ENCODE measurements at regions not wholly inside any gene's neighbourhood (a gene's known extent, or its start where the extent isn't known, plus 50 kb on each side); places are given as distances from the start of the nearest gene placed in this dataset.

GRCh38 chr4:10371121-10371520 lies 86.1 kb downstream of the ZNF518B start:
- H3K4me1 Mint-ChIP-seq, result no peaks in the 10 kb centered on the region
- Histone ChIP-seq H3K9me3 (ENCODE audit: low read length) (no peaks in the 10 kb centered on the region), H3K4me1 (ENCODE audit: insufficient read depth, low read length) (no peaks in the 10 kb centered on the region), H3K27me3 (ENCODE audit: insufficient read depth, low read length, poor library complexity, severe bottlenecking) (no peaks in the 10 kb centered on the region), H3K27ac (ENCODE audit: low read depth, low read length) (no peak overlapping the region), H3K36me3 (ENCODE audit: insufficient read depth, low read length) (no peaks in the 10 kb centered on the region), H3K4me3 (ENCODE audit: low read length) (no peak overlapping the region)
- peaks cover 0 to 9% of the 10 kb centered on the region in 2 donors for H3K27me3 Mint-ChIP-seq
- ChIA-PET POLR2A (no interaction called here), CTCF (no interaction called here)
- no peak for DNase-seq
- H3K27ac Mint-ChIP-seq, result no peak overlapping the region
- no peak overlapping the region for H3K4me3 Mint-ChIP-seq
- H3K36me3 Mint-ChIP-seq, result no peaks in the 10 kb centered on the region
- peaks cover 0 to 11% (median 0%) of the 10 kb centered on the region in 5 donors for H3K9me3 Mint-ChIP-seq

- peaks cover 0 to 12% of the 10 kb centered on the region in 2 donors for H3K27me3 Mint-ChIP-seq
- H3K4me1 ChIP-seq (ENCODE audit: insufficient read depth, low read length), result no peaks in the 10 kb centered on the region
- no peak overlapping the region for H3K4me3 Mint-ChIP-seq
- no peaks in the 10 kb centered on the region for H3K27me3 ChIP-seq (ENCODE audit: insufficient read depth, low read length, poor library complexity, severe bottlenecking)
- H3K27ac ChIP-seq (ENCODE audit: low read depth, low read length), result no peak overlapping the region
- no peaks in the 10 kb centered on the region for H3K36me3 Mint-ChIP-seq
- no peak overlapping the region for H3K4me3 ChIP-seq (ENCODE audit: low read length)
- H3K4me1 Mint-ChIP-seq, result no peaks in the 10 kb centered on the region
- H3K9me3 Mint-ChIP-seq, result peaks cover 0 to 11% (median 0%) of the 10 kb centered on the region in 5 donors
- no peaks in the 10 kb centered on the region for H3K36me3 ChIP-seq (ENCODE audit: insufficient read depth, low read length)
- H3K9me3 ChIP-seq (ENCODE audit: low read length), result no peaks in the 10 kb centered on the region
- POLR2A ChIA-PET, result no interaction called here
- CTCF ChIA-PET, result no interaction called here
- no peak for DNase-seq
- no peak overlapping the region for H3K27ac Mint-ChIP-seq
Observed at GRCh38 chr4:10369517-10369916, 87.7 kb downstream of the ZNF518B start.

- no peaks in the 10 kb centered on the region for H3K4me1 ChIP-seq (ENCODE audit: insufficient read depth, low read length)
- H3K27me3 ChIP-seq (ENCODE audit: insufficient read depth, low read length, poor library complexity, severe bottlenecking), result no peaks in the 10 kb centered on the region
- peaks cover 0 to 7% (median under 1%) of the 10 kb centered on the region in 5 donors for H3K9me3 Mint-ChIP-seq
- H3K4me3 ChIP-seq (ENCODE audit: low read length), result no peak overlapping the region
- H3K4me1 Mint-ChIP-seq, result no peaks in the 10 kb centered on the region
- H3K27me3 Mint-ChIP-seq, result peaks cover under 1 to 27% of the 10 kb centered on the region in 2 donors
- H3K36me3 Mint-ChIP-seq, result peaks cover 0 to 5% (median 0%) of the 10 kb centered on the region in 3 donors
- H3K27ac Mint-ChIP-seq, result no peak overlapping the region
- H3K27ac ChIP-seq (ENCODE audit: low read depth, low read length), result no peak overlapping the region
- ChIA-PET CTCF (no interaction called here), POLR2A (no interaction called here)
- no peak for DNase-seq
- H3K4me3 Mint-ChIP-seq, result no peak overlapping the region
- no peaks in the 10 kb centered on the region for H3K9me3 ChIP-seq (ENCODE audit: low read length)
- no peaks in the 10 kb centered on the region for H3K36me3 ChIP-seq (ENCODE audit: insufficient read depth, low read length)
Observed at GRCh38 chr4:10366628-10367027, 90.6 kb downstream of the ZNF518B start.

GRCh38 chr4:10364194-10364593 lies 93.0 kb downstream of the ZNF518B start:
- H3K4me1 ChIP-seq (ENCODE audit: insufficient read depth, low read length), result no peaks in the 10 kb centered on the region
- Mint-ChIP-seq H3K4me1 (no peaks in the 10 kb centered on the region), H3K9me3 (peaks cover 0 to 8% (median 4%) of the 10 kb centered on the region in 5 donors), H3K27me3 (peaks cover 5 to 38% of the 10 kb centered on the region in 2 donors), H3K4me3 (no peak overlapping the region), H3K27ac (no peak overlapping the region), H3K36me3 (peaks cover 0 to 8% (median 0%) of the 10 kb centered on the region in 3 donors)
- no peak overlapping the region for H3K4me3 ChIP-seq (ENCODE audit: low read length)
- no peak for DNase-seq
- H3K27me3 ChIP-seq (ENCODE audit: insufficient read depth, low read length, poor library complexity, severe bottlenecking), result no peaks in the 10 kb centered on the region
- no peaks in the 10 kb centered on the region for H3K9me3 ChIP-seq (ENCODE audit: low read length)
- H3K36me3 ChIP-seq (ENCODE audit: insufficient read depth, low read length), result no peaks in the 10 kb centered on the region
- ChIA-PET POLR2A (no interaction called here), CTCF (no interaction called here)
- no peak overlapping the region for H3K27ac ChIP-seq (ENCODE audit: low read depth, low read length)

GRCh38 chr4:10354746-10355145 lies 102.5 kb downstream of the ZNF518B start:
- Mint-ChIP-seq H3K27me3 (peaks cover 7 to 43% of the 10 kb centered on the region in 2 donors), H3K4me1 (no peaks in the 10 kb centered on the region), H3K36me3 (no peaks in the 10 kb centered on the region), H3K4me3 (no peak overlapping the region), H3K9me3 (peaks cover 0 to 29% (median 3%) of the 10 kb centered on the region in 5 donors), H3K27ac (no peak overlapping the region)
- ChIA-PET CTCF (no interaction called here), POLR2A (no interaction called here)
- no peak for DNase-seq
- Histone ChIP-seq H3K27ac (ENCODE audit: low read depth, low read length) (no peak overlapping the region), H3K9me3 (ENCODE audit: low read length) (no peaks in the 10 kb centered on the region), H3K4me1 (ENCODE audit: insufficient read depth, low read length) (no peaks in the 10 kb centered on the region), H3K4me3 (ENCODE audit: low read length) (no peak overlapping the region), H3K36me3 (ENCODE audit: insufficient read depth, low read length) (no peaks in the 10 kb centered on the region), H3K27me3 (ENCODE audit: insufficient read depth, low read length, poor library complexity, severe bottlenecking) (no peaks in the 10 kb centered on the region)

- Mint-ChIP-seq H3K4me3 (no peak overlapping the region), H3K27me3 (peaks cover 7 to 46% of the 10 kb centered on the region in 2 donors), H3K4me1 (no peaks in the 10 kb centered on the region), H3K27ac (no peak overlapping the region), H3K9me3 (peaks cover 0 to 29% (median 3%) of the 10 kb centered on the region in 5 donors), H3K36me3 (no peaks in the 10 kb centered on the region)
- ChIA-PET POLR2A (no interaction called here), CTCF (no interaction called here)
- no peak overlapping the region for H3K4me3 ChIP-seq (ENCODE audit: low read length)
- H3K27ac ChIP-seq (ENCODE audit: low read depth, low read length), result no peak overlapping the region
- DNase-seq, result no peak
- no peaks in the 10 kb centered on the region for H3K27me3 ChIP-seq (ENCODE audit: insufficient read depth, low read length, poor library complexity, severe bottlenecking)
- no peaks in the 10 kb centered on the region for H3K36me3 ChIP-seq (ENCODE audit: insufficient read depth, low read length)
- H3K9me3 ChIP-seq (ENCODE audit: low read length), result no peaks in the 10 kb centered on the region
- H3K4me1 ChIP-seq (ENCODE audit: insufficient read depth, low read length), result no peaks in the 10 kb centered on the region
Observed at GRCh38 chr4:10354225-10354624, 103.0 kb downstream of the ZNF518B start.

- Mint-ChIP-seq H3K4me3 (no peak overlapping the region), H3K4me1 (no peaks in the 10 kb centered on the region), H3K27me3 (peaks cover 2 to 42% of the 10 kb centered on the region in 2 donors), H3K27ac (no peak overlapping the region), H3K36me3 (no peaks in the 10 kb centered on the region), H3K9me3 (peaks cover 0 to 27% (median 3%) of the 10 kb centered on the region in 5 donors)
- Histone ChIP-seq H3K36me3 (ENCODE audit: insufficient read depth, low read length) (no peaks in the 10 kb centered on the region), H3K4me3 (ENCODE audit: low read length) (no peak overlapping the region), H3K27ac (ENCODE audit: low read depth, low read length) (no peak overlapping the region), H3K27me3 (ENCODE audit: insufficient read depth, low read length, poor library complexity, severe bottlenecking) (no peaks in the 10 kb centered on the region), H3K4me1 (ENCODE audit: insufficient read depth, low read length) (no peaks in the 10 kb centered on the region), H3K9me3 (ENCODE audit: low read length) (no peaks in the 10 kb centered on the region)
- DNase-seq, result no peak
- ChIA-PET POLR2A (no interaction called here), CTCF (no interaction called here)
Observed at GRCh38 chr4:10353110-10353509, 104.1 kb downstream of the ZNF518B start.

GRCh38 chr4:10348241-10348640 lies 109.0 kb downstream of the ZNF518B start:
- no peaks in the 10 kb centered on the region for H3K4me1 ChIP-seq (ENCODE audit: insufficient read depth, low read length)
- peaks cover 0 to 12% (median 0%) of the 10 kb centered on the region in 5 donors for H3K9me3 Mint-ChIP-seq
- no peaks in the 10 kb centered on the region for H3K4me1 Mint-ChIP-seq
- no peak overlapping the region for H3K4me3 ChIP-seq (ENCODE audit: low read length)
- POLR2A ChIA-PET, result no interaction called here
- H3K36me3 Mint-ChIP-seq, result no peaks in the 10 kb centered on the region
- no peak overlapping the region for H3K27ac Mint-ChIP-seq
- no peak overlapping the region for H3K27ac ChIP-seq (ENCODE audit: low read depth, low read length)
- H3K4me3 Mint-ChIP-seq, result no peak overlapping the region
- H3K9me3 ChIP-seq (ENCODE audit: low read length), result no peaks in the 10 kb centered on the region
- H3K27me3 ChIP-seq (ENCODE audit: insufficient read depth, low read length, poor library complexity, severe bottlenecking), result no peaks in the 10 kb centered on the region
- CTCF ChIA-PET, result no interaction called here
- DNase-seq, result no peak
- peaks cover 2 to 29% of the 10 kb centered on the region in 2 donors for H3K27me3 Mint-ChIP-seq
- H3K36me3 ChIP-seq (ENCODE audit: insufficient read depth, low read length), result no peaks in the 10 kb centered on the region

- Histone ChIP-seq H3K27me3 (ENCODE audit: insufficient read depth, low read length, poor library complexity, severe bottlenecking) (no peaks in the 10 kb centered on the region), H3K4me3 (ENCODE audit: low read length) (no peak overlapping the region), H3K9me3 (ENCODE audit: low read length) (no peaks in the 10 kb centered on the region), H3K27ac (ENCODE audit: low read depth, low read length) (no peak overlapping the region), H3K36me3 (ENCODE audit: insufficient read depth, low read length) (no peaks in the 10 kb centered on the region), H3K4me1 (ENCODE audit: insufficient read depth, low read length) (no peaks in the 10 kb centered on the region)
- peaks cover 0 to 8% (median 0%) of the 10 kb centered on the region in 5 donors for H3K9me3 Mint-ChIP-seq
- no peaks in the 10 kb centered on the region for H3K4me1 Mint-ChIP-seq
- no peak overlapping the region for H3K27ac Mint-ChIP-seq
- ChIA-PET CTCF (no interaction called here), POLR2A (no interaction called here)
- no peaks in the 10 kb centered on the region for H3K36me3 Mint-ChIP-seq
- no peak for DNase-seq
- H3K4me3 Mint-ChIP-seq, result no peak overlapping the region
- peaks cover 2 to 28% of the 10 kb centered on the region in 2 donors for H3K27me3 Mint-ChIP-seq
Observed at GRCh38 chr4:10347815-10348214, 109.4 kb downstream of the ZNF518B start.
